ENCODE measurements at regions not wholly inside any gene's neighbourhood (a gene's known extent, or its start where the extent isn't known, plus 50 kb on each side); places are given as distances from the start of the nearest gene placed in this dataset.

- TF ChIP-seq EZH2 (IDR thresholded peaks at IDR 0.05; ENCODE audit: low read depth, low read length, severe bottlenecking) = no peak
- no peak for TF ChIP-seq ATF2 (IDR thresholded peaks at IDR 0.05; ENCODE audit: low read length)
- TF ChIP-seq CHD1 (IDR thresholded peaks at IDR 0.05; ENCODE audit: low read depth, low read length) = no peak
- TF ChIP-seq HDAC2 (IDR thresholded peaks at IDR 0.05; ENCODE audit: borderline replicate concordance in 1 of 2, low read depth in 2 of 2, low read length in 2 of 2) = no peak
- no peak for TF ChIP-seq PHF8 (conservative IDR thresholded peaks at IDR 0.05; ENCODE audit: low read depth, low read length)
Observed at GRCh38 chr2:9156483-9156882, 50.1 kb upstream of the ASAP2 start (continued).

All from H1 (cell line).